ENCODE measurements at regions not wholly inside any gene's neighbourhood (a gene's known extent, or its start where the extent isn't known, plus 50 kb on each side); places are given as distances from the start of the nearest gene placed in this dataset.

DNA sequence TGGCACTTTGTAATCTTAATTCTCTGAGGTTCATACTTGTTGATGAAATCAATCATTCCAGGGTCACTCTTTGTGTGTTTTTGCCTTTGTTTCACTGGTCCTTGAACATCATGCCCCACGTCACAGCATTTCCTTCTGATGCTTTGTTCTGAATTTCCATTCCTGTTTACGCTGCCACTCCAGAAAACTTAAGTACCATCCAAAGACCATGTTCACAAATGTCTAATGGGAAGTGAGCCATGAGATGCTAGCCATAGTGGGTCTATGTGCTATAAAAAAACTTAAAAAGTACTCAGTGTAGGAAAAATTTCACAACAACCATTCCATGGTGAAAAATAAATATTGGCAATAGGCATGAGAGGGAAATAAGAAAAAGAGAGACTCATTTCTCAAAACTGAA lies 232.0 kb downstream of the IBTK start:
- TF ChIP-seq EP300 (IDR thresholded peaks at IDR 0.05) (no peak), POLR2A (IDR thresholded peaks at IDR 0.05) (no peak), POLR2AphosphoS5 (IDR thresholded peaks at IDR 0.05) (no peak), CTCF (IDR thresholded peaks at IDR 0.05) (no peak)
- Histone ChIP-seq H3K4me3 (no peak overlapping the region), H3K4me1 (peaks cover 4 to 31% (median 6%) of the 10 kb centered on the region in 3 donors), H3K36me3 (no peaks in the 10 kb centered on the region), H3K9me3 (no peaks in the 10 kb centered on the region), H3K27ac (peak overlapping the region in 3 of 4 donors; percentile 62 to 76 (median 67)), H3K27me3 (no peaks in the 10 kb centered on the region)
- no peak for ATAC-seq
- 0 to 75% methylated on average over 1 to 2 of the region's 2 CpGs for WGBS, 2 donors (ENCODE audit: low coverage in 1 of 2)

DNA sequence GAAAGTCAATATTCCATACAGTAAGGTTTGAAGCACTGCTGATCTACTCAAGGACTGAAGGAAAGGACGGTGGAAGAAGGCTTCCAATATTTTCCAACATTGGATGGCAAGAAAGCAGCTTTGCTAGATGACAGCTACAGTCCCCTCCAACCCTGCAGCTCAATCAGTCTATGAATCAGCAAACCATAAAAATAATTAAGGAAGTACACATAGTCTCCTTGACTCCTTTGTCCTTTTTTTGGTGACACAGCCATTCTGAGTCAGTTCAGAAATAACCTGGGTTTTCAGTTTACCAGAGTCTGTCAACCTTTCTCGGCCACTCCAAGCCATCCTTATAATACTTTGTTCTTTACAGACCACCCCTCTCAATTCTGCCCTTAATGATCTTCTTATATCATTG lies 232.5 kb downstream of the IBTK start:
- H3K9me3 ChIP-seq, result no peaks in the 10 kb centered on the region
- ATAC-seq, result no peak
- H3K27me3 ChIP-seq, result no peaks in the 10 kb centered on the region
- H3K27ac ChIP-seq, result peak overlapping the region in 3 of 4 donors; percentile 62 to 76 (median 67)
- WGBS, 2 donors (ENCODE audit: low coverage in 1 of 2), result 81 to 93% methylated on average over 2 of the region's 2 CpGs
- TF ChIP-seq POLR2AphosphoS5 (IDR thresholded peaks at IDR 0.05), result no peak
- no peak for TF ChIP-seq POLR2A (IDR thresholded peaks at IDR 0.05)
- TF ChIP-seq CTCF (IDR thresholded peaks at IDR 0.05), result no peak
- TF ChIP-seq EP300 (IDR thresholded peaks at IDR 0.05), result no peak
- H3K4me3 ChIP-seq, result no peak overlapping the region
- no peaks in the 10 kb centered on the region for H3K36me3 ChIP-seq
- H3K4me1 ChIP-seq, result peaks cover 4 to 31% (median 6%) of the 10 kb centered on the region in 3 donors

DNA sequence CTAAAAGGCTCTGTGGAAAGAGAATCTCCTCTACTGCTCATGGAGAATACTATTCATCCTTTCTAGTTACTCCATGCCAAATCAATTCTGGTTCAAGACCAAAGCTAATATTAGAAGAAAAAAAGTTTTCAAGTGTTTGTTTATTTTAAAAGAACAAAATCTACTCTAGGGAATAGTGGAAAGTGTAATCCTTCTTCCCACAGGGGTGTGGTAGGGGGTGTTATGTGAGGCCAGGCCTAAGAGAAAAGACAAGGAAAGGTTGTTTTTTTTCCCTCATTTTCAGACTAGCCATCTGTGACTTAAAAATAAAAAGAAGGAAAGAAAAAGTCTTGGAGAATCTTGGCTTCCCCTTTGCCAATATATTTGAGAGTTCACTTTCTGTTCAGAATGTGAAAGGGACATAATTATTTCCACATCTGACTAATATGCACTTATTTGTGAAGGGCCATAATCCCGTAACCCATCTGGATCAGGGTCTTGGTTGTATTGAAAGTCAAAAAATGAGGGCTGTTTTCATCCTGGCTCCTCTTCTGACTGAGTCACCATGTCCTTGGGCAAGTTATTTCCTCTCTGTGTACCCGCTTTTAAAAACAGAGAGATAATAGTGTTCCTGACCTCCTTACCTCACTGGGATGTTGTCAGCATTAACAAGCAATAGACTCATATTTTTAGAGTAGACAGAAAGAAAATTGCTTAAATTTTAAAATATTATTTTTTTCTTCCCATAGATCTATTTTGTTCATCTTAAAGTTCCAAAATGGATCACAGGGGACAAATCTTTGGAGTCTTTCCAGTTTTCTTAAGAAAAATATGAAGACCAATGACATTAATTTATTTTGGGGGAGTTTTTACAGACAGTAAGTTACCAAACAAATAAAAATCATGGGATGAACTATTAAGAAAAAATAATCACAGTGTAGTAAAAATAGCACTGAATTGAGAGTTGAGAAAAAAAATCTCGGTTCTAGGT lies 233.7 kb downstream of the IBTK start:
- peak; percentile 44 for TF ChIP-seq POLR2AphosphoS5 (IDR thresholded peaks at IDR 0.05)
- TF ChIP-seq CTCF (IDR thresholded peaks at IDR 0.05), result no peak
- TF ChIP-seq POLR2A (IDR thresholded peaks at IDR 0.05), result no peak
- H3K27ac ChIP-seq, result peak overlapping the region; percentile 62 to 76 (median 67)
- peak; percentile 77 for ATAC-seq
- H3K9me3 ChIP-seq, result peaks cover 0 to 2% (median 0%) of the 10 kb centered on the region in 3 donors
- H3K36me3 ChIP-seq, result no peaks in the 10 kb centered on the region
- no peaks in the 10 kb centered on the region for H3K27me3 ChIP-seq
- peaks cover 4 to 31% (median 6%) of the 10 kb centered on the region in 3 donors for H3K4me1 ChIP-seq
- H3K4me3 ChIP-seq, result no peak overlapping the region
- 17 to 48% methylated on average over 2 to 3 of the region's 3 CpGs for WGBS, 2 donors (ENCODE audit: low coverage in 1 of 2)

- TF ChIP-seq POLR2A (IDR thresholded peaks at IDR 0.05) (no peak), CTCF (IDR thresholded peaks at IDR 0.05) (peak; percentile 12 to 48 (median 28)), POLR2AphosphoS5 (IDR thresholded peaks at IDR 0.05) (no peak), EP300 (IDR thresholded peaks at IDR 0.05) (no peak)
- Histone ChIP-seq H3K27ac (no peak overlapping the region), H3K4me3 (no peak overlapping the region), H3K27me3 (no peaks in the 10 kb centered on the region), H3K4me1 (no peaks in the 10 kb centered on the region), H3K9me3 (peaks cover 0 to 20% (median 0%) of the 10 kb centered on the region in 3 donors), H3K36me3 (no peaks in the 10 kb centered on the region)
- ATAC-seq, result no peak
- 60 to 64% methylated on average over 3 of the region's 5 CpGs for WGBS, 2 donors (ENCODE audit: low coverage in 1 of 2)
Measured at GRCh38 chr6:82006027-82006738, 241.4 kb downstream of the IBTK start.

Measured in gastroesophageal sphincter (tissue), 4 donors.